ENCODE measurements at regions not wholly inside any gene's neighbourhood (a gene's known extent, or its start where the extent isn't known, plus 50 kb on each side); places are given as distances from the start of the nearest gene placed in this dataset.
"Not testable (repeated sequence)": the region's sequence is repeated elsewhere in the genome, so short reads cannot be mapped to it uniquely, and the experiment has no call there.

GRCh38 chr7:145805496-145805895 lies 311.1 kb upstream of the CNTNAP2 start:
- not testable (repeated sequence) for DNase-seq (ENCODE audit: low read depth in 4 of 4, low spot score in 3 of 4)

- no peak for DNase-seq (ENCODE audit: low read depth in 4 of 4, low spot score in 3 of 4)
These were observed 319.1 kb upstream of the CNTNAP2 start for GRCh38 chr7:145797507-145797906.

DNA sequence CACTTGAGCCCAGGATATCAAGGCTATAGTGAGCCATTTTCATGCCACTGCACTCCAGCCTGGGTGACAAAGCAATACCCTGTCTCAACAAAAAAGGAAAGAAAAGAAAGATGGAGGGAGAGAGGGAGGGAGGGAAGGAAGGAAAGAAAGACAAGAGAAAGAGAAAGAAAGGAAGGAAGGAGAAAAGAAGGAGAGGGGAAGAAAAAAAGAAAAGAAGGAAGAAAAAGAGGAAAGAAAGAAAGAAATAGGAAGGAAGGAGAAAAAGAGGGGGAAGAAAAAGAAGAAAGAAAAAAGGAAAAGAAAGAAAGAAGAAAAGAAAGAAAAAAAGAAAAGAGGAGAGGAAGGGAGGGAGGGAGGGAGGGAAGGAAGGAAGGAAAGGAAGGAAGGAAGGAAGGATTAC lies 321.5 kb upstream of the CNTNAP2 start:
- DNase-seq (ENCODE audit: low read depth in 4 of 4, low spot score in 3 of 4), result no peak

DNA sequence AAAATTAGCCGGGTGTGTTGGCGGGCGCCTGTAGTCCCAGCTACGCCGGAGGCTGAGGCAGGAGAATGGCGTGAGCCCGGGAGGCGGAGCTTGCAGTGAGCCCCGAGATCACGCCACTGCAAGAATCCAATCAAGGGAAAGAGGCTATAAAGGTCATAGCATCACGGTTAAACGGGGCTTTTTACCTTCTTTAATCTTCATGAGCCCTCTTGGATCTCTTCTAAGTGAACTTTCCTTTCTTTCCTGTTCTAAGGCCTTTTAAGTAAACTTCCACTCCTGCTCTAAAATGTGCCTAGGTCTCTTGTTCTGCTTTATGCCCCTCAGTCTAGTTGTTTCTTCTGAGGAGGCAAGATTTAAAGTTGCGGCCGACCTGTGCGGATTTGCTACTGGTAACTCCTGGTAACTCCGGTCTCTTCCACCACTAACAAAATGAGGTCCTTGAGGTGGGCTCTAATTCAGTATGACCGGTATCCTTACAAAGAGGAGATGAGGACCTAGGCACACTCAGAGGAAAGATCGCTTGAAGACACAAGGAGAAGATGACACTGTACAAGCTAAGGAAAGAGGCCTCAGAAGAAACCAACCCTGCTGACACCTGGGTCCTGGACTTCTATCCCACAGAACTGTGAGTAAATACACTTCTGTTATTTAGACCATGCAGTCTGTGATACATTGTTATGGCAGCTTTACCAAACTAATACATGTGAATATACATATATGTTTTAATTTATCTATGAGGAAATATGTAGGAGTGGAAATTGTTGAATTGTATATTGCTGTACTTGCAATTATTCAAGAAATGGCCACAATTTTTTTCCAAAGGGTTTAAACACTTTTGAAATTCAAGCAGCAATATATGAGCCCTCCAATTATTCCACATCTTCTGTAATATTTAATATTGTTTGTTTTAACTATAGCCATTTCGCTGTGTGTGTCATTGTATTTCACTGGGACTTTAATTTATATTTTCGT lies 331.5 kb upstream of the CNTNAP2 start:
- DNase-seq (ENCODE audit: low read depth in 4 of 4, low spot score in 3 of 4), result no peak

DNA sequence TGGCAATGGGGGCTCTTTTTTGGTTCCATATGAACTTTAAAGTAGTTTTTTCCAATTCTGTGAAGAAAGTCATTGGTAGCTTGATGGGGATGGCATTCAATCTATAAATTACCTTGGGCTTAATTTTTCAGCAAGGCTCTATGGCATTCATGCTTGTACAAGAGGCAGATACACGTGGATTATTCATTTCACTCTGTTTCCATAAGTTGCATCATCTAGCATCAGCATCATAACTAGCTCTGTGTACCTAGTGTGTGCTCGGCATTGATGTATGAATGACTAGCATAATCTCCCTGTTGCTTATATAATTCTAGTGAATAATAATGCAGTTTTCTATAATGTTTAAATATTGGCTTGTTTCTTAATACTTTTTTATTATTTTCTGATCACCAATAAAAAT lies 335.2 kb upstream of the CNTNAP2 start:
- not testable (repeated sequence) for DNase-seq (ENCODE audit: low read depth in 4 of 4, low spot score in 3 of 4)

GRCh38 chr7:145779140-145779539 lies 337.5 kb upstream of the CNTNAP2 start:
- DNase-seq (ENCODE audit: low read depth in 4 of 4, low spot score in 3 of 4), result no peak

- DNase-seq (ENCODE audit: low read depth in 4 of 4, low spot score in 3 of 4), result no peak
These were observed 341.8 kb upstream of the CNTNAP2 start for GRCh38 chr7:145774777-145775176.

DNA sequence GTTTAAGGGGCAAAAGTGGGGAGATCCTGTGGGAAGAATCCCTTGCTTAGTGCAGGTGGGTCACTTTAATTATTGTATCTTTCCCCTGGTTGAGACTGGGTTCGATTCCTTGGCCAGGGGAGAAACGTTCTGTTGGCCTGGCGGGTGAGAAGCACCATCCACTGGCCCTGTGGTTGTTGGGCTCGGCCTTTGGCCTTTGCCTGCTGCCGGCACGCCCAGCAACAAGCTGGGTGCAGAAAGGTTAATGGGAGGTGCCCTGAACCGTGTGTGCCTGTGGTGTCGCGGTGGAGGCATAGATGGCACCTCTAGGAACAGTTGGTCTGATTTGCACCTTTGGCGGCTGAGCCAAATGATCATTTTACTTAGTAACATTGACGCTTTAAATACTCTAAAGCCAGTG lies 363.6 kb upstream of the CNTNAP2 start:
- DNase-seq (ENCODE audit: low read depth in 4 of 4, low spot score in 3 of 4), result no peak

DNA sequence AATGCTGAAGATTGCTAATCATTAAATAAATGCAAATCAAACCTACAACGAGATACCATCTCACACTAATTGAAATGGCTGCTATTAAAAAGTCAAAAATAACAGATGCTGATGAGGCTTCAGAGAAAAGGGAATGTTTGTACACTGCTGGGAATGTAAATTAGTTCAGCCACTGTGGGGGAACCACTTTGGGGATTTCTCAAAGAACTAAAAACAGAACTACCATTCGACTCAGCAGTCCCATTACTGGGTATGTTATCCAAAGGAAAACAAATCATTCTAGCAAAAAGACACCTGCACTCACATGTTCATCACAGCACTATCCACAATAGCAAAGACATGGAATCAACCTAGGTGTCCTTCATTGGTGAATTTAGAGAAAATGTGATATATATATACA lies 379.0 kb upstream of the CNTNAP2 start:
- no peak for DNase-seq (ENCODE audit: low read depth in 4 of 4, low spot score in 3 of 4)

DNA sequence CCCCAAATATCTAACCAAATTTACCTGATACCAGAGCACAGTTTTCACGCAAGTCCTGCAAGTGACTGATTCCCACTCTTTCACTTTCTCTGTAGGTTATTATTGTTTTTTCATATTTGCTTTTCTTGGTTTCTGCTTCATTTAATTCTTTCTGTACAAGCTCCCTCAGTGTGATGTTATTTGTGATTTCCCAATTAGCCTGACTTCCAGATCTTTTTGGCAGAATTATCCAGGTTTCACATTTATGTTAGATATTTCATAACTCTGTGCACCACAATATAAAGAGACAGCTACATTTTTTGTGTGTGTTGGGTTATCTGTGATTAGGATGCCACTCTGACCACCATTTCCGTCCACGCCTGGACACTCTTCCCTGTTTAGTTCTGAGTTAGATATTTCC lies 381.5 kb upstream of the CNTNAP2 start:
- no peak for DNase-seq (ENCODE audit: low read depth in 4 of 4, low spot score in 3 of 4)

- no peak for DNase-seq (ENCODE audit: low read depth in 4 of 4, low spot score in 3 of 4)
These were observed 384.1 kb upstream of the CNTNAP2 start for GRCh38 chr7:145732521-145732920.

DNA sequence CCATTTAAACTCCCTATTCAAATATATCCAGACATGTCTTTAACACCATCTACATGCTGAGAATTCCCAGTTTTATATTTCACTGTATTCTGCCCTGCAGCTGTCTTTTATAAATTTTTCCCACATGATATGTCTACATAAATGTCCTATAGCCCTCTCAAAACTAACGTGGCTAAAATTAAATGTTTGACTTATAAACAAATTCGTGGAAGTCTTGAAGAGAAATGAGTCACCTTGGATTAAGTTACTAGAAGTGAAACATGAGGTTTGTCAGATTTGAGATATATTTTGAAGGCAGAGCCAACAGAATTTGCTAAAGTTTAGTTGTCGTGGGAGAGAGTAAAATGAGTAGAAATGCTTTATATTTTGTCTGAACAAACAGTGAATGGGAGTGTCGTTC lies 386.9 kb upstream of the CNTNAP2 start:
- no peak for DNase-seq (ENCODE audit: low read depth in 4 of 4, low spot score in 3 of 4)

GRCh38 chr7:145718129-145718528 lies 398.5 kb upstream of the CNTNAP2 start:
- DNase-seq (ENCODE audit: low read depth in 4 of 4, low spot score in 3 of 4), result no peak

DNA sequence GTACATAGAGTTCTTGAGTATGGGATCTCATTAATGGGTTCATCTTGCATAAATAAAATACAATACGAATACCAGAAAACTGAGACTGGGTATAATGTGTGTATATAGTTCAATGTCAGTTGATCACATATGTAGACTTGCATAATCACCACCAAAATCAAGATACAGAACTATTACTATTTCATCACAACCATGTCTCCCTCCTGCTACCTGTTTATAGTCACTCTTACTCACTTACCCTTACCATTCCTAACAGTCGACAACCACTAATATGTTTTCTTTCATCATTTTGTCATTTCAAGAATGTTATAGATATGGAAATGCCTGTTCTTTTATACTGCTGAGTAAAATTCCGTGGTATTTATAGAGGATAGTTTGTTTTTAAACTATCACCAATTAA lies 416.1 kb upstream of the CNTNAP2 start:
- no peak for DNase-seq (ENCODE audit: low read depth in 4 of 4, low spot score in 3 of 4)

DNA sequence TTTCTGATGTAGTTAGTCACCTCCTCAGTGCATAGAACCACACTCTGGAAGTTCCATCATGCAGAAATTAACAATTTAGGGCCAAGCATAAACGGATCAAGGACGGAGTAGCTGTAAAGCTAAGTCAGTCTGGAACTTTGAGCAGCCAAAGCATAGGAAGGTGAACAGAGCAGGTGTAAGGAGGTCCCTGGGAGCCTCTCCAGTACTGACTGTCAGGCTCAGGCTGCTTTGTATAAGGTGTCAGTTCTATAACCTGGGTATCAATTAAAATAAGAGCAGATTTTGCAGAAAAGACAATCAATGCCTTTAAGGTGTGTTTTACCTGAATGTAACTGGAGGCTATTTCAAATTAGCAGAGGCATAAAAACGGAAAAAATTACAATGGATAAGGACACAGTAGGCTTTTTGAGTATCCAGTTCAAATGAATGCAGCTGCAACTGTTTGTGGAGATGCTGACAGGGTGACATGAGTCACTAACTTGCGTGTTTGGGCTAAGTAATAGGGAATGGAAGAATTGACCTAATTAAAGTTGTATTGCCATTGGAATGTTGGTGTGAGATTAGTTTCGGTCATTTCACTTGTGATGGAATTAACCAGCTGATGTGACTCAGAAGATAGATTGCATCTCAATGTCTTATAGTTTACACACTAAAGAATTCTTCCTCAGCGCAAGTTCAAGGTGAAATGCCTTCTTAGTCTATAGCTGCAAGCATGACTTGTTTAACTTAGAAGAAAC lies 417.9 kb upstream of the CNTNAP2 start:
- DNase-seq (ENCODE audit: low read depth in 4 of 4, low spot score in 3 of 4), result no peak

DNA sequence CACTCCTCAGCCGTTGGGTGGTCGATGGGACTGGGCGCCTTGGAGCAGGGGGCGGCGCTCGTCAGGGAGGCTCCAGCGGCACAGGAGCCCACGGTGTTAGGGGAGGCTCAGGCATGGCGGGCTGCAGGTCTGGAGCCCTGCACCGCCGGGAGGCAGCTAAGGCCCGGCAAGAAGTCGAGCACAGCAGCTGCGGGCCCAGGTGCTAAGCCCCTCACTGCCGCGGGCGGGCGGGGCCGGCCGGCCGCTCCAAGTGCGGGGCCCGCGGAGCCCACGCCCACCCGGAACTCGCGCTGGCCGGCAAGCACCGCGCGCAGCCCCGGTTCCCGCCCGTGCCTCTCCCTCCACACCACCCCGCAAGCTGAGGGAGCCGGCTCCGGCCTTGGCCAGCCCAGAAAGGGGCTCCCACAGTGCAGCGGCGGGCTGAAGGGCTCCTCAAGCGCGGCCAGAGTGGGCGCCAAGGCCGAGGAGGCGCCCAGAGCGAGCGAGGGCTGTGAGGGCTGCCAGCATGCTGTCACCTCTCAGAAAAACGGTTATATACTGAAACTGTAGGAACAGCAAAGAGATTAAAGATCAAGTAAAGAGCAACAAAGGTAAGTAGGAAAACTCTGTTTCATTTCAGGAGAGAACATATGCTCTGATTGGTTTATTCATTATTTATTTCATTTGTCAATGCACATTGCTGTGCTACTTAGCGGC lies 419.0 kb upstream of the CNTNAP2 start:
- not testable (repeated sequence) for DNase-seq (ENCODE audit: low read depth in 4 of 4, low spot score in 3 of 4)

DNA sequence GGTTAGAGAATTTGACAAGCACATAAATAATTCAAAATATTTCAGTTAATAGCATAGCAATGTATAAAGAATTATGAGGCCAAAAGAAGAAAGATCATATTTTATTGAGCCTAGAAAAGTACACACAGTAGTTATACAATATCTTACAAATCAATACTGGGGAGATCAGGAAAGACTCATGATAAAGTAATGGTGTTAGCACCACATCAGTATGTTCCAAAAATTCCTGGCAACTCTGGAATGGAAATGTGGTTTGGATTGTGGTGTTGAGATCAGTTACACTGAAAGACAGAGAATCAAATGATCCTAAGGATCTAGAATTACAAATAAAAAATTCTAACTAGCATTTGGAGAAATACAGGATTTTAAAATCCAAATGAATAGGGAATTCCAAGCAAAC lies 420.5 kb upstream of the CNTNAP2 start:
- DNase-seq (ENCODE audit: low read depth in 4 of 4, low spot score in 3 of 4), result no peak

DNA sequence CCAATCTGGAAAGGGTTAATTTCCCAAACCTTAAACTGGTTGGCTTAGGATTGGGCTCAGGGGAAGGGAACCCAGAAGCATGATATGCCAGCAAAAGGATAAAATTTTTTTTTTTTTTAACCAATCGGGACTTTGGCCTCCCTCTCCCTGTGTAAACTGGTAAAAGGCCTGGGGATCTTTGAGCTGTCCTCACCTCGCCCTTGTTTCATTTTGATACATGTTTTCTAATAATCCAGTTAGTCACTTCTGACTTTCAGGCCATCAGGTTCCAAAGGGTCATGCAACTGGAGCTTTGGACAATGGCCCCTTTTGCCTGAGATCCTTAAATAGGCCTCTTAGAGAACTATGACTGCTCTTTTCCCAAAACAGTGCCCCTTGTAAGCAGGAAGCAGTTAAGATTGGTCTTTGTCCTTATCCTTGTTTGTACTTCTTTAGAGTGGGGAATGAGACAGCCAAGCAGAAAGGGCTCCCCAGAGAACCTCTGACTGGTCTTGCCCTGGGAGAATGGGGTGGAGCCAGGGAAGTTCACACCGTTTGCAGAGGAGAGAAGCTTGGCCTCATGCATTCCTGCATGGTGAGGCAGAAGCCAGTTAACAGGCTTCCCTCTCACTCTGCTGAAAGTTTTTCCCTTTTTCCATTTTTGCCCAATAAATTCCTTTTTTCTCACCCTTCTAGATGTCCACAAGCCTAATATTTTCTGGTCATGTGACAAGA lies 424.2 kb upstream of the CNTNAP2 start:
- DNase-seq (ENCODE audit: low read depth in 4 of 4, low spot score in 3 of 4), result no peak

DNA sequence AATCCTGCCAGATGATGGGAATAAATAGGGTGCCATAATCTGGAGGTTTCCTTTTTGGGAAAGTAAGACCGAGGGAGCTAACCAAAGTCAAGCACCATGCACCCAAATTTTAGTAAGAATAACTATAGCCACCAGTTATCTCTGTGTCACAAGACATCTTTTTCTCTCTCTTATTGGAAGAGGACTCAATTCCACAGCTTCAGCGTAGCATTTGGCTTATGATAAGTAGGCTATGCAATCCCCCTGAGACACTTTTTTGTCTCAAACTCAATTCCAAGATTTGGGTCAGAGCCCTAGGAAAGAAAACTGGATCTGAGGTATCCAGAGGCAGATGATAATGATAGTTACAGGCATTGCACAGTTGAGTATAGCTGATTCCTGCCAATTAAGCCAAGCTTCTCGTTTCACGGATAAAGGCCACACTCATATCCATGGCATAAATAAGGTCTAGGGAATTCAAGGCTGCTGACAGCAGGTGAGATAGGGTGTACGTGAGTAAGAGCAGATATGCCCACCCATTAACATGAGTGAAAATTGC lies 425.2 kb upstream of the CNTNAP2 start:
- DNase-seq (ENCODE audit: low read depth in 4 of 4, low spot score in 3 of 4), result no peak

DNA sequence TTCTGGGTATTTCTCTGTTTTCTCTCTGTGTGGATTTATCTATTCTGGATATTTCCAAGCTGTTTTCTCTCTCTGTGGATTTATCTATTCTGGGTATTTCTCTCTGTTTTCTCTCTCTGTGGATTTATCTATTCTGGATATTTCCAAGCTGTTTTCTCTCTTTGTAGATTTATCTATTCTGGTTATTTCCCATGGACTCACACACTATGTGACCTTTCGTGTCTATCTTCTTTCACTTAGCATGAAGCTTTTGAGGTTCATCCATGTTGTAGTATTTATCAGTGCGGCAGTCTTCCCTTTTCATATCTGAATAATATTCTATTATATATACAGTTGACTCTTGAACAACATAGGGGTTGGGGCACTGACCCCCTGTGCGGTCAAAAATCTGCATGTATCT lies 435.0 kb upstream of the CNTNAP2 start:
- DNase-seq (ENCODE audit: low read depth in 4 of 4, low spot score in 3 of 4), result no peak
